ENCODE measurements at regions not wholly inside any gene's neighbourhood (a gene's known extent, or its start where the extent isn't known, plus 50 kb on each side); places are given as distances from the start of the nearest gene placed in this dataset.

DNA sequence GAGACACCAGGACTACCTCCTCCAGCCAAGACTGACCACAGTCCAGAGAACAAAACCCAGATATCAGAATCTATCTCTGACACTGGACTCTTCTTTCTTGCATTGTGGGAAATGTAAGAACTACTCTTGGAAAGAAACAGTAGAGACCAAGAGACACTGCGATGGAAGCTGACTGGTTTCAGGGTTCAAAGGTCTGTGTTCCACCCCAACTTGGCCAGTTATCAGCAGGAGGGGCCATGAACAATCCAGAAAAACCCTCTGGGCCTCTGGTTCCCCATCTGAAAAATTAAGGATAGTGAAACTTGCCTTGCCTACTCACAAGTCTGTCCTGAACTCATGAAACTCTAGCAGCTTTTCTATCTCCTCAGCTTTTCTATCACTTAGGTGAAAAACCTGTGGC is 166.5 kb downstream of the SUCLG1 start:
- DNase-seq (ENCODE audit: extremely low spot score, insufficient read length, low read depth) = no peak
- FAIRE-seq = no peak

- no peak for DNase-seq (ENCODE audit: extremely low spot score, insufficient read length, low read depth)
- no peak for FAIRE-seq
Measured at GRCh38 chr2:84290537-84290936, 168.5 kb downstream of the SUCLG1 start.

DNA sequence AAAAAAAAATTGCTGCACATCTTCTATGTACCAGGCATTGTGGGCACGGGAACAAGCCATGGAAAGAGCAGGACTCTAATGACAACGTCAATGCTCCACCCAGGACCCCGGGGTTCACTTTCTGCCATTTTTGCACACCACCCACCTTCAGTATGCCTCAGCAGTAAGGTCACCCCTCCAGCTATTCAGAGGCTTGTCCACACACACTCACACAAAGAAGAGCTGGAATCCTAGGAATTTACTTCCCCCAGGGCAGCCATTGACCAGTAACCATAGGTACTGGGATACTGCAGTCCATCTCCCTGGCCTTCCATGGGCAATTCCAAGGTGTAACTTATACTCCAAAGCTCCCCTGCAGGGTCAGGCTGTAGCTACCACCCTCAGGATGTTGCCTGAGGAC is 170.8 kb downstream of the SUCLG1 start:
- DNase-seq (ENCODE audit: extremely low spot score, insufficient read length, low read depth) = no peak
- FAIRE-seq = no peak

GRCh38 chr2:84286878-84287277 is 172.2 kb downstream of the SUCLG1 start:
- FAIRE-seq = no peak
- DNase-seq (ENCODE audit: extremely low spot score, insufficient read length, low read depth) = no peak

- DNase-seq (ENCODE audit: extremely low spot score, insufficient read length, low read depth) (no peak), FAIRE-seq (no peak)
Measured at GRCh38 chr2:84285056-84285747, 173.9 kb downstream of the SUCLG1 start.

GRCh38 chr2:84283506-84283905 is 175.6 kb downstream of the SUCLG1 start:
- FAIRE-seq (no peak), DNase-seq (ENCODE audit: extremely low spot score, insufficient read length, low read depth) (no peak)

DNA sequence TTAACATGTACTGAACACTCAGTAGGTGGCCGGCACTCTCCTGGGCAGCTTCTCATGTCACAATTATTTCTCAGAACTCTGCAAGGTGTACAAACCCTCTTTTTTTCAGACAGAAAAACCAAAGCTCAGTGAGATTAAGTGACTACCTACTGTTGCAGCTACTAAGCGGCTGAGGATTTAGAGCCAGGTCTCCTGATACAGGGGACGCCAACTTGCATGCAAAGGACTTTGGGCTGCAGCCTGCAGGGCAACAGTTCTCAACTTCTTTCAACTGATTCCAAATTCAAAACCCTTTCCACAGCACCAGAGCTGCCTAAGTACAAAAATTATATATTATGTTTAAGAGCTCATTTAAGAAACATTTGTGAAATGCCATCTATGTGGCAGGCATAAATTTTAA is 177.6 kb downstream of the SUCLG1 start:
- DNase-seq (ENCODE audit: extremely low spot score, insufficient read length, low read depth) (no peak), FAIRE-seq (no peak)

GRCh38 chr2:84280873-84281272 is 178.2 kb downstream of the SUCLG1 start:
- DNase-seq (ENCODE audit: extremely low spot score, insufficient read length, low read depth) = no peak
- FAIRE-seq = no peak

DNA sequence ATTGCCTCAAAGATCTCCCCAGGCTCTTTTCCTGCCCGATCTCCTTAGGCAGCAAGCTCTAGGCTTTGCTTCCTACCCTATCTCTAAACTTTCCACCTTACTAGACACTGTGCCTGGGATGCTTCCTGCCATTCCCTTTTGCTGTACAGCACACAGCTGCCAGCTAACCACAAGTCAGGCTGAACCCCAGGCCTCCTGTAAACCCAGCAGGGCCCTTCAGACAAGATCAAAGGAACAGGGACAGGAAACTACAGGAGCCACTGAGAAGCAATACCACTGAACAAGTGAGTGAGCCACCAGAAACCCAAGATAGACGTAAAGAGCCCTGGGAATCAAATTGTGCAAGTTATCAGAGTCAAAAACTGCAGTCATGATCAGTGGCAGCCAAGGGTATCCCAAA is 180.7 kb downstream of the SUCLG1 start:
- FAIRE-seq (no peak), DNase-seq (ENCODE audit: extremely low spot score, insufficient read length, low read depth) (no peak)

GRCh38 chr2:84276590-84277255 is 182.4 kb downstream of the SUCLG1 start:
- FAIRE-seq = no peak

DNA sequence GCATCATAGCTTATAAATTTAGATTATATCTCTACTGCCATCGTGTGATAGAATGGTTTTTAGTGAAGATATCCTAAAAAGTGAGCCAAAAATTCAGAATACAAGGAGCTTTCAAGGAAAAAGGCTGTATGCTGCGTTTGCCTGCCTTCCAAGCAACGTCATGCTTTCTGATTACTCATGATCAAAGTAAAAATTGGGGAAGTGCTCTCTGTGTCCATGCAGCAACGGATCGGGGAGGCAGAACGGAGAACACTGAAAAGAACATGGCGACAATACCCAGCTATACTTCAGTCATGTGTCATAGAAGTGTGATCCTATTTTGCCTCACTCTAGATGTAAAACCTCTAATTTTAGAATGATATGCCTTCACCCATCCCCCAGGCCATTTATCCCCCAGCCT is 185.7 kb downstream of the SUCLG1 start:
- no peak for DNase-seq (ENCODE audit: extremely low spot score, insufficient read length, low read depth)
- FAIRE-seq = no peak

More at GRCh38 chr2:84276590-84277255, 182.4 kb downstream of the SUCLG1 start:
- DNase-seq (ENCODE audit: extremely low spot score, insufficient read length, low read depth) = no peak

DNA sequence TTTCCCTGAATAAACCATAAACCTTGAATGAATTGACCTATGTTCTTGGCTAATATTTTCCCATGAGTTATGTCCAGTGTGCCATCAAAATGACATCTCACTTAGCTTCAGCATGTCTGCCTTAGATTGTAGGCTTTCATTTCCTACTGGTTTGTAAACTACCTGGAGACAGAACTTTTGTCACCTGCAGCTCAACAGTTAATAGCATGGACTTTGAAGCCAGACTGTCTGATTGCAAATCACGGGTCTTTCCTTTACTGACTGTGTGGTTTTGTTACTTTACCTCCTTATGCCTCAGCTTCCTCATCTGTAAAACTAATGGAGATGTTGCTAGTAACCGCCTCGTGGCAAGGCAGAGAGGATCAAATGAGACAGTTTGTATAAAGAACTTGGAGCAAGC is 187.1 kb downstream of the SUCLG1 start:
- FAIRE-seq (no peak), DNase-seq (ENCODE audit: extremely low spot score, insufficient read length, low read depth) (no peak)

GRCh38 chr2:84257831-84258230 is 201.2 kb downstream of the SUCLG1 start:
- no peak for DNase-seq (ENCODE audit: extremely low spot score, insufficient read length, low read depth)
- no peak for FAIRE-seq

GRCh38 chr2:84251651-84252302 is 207.3 kb downstream of the SUCLG1 start:
- DNase-seq (ENCODE audit: extremely low spot score, insufficient read length, low read depth) (no peak), FAIRE-seq (no peak)

DNA sequence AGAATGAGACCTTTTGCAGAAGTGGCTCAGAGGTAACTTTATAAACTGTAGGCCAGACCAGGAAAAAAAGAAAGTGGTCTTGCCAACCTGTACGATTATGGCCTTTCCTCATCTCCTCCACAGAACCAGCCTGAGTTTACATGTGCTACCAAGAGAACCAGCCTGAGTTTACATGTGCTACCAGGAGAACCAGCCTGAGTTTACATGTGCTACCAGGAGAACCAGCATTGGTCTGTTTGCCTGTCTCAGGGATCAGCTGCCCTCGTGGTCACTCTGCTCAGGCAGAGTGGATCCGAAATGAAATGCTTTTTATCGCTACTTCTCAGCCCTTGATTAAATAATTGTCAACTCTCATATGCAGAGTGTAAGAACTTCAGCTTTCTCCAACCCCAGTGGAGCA is 209.9 kb downstream of the SUCLG1 start:
- no peak for DNase-seq (ENCODE audit: extremely low spot score, insufficient read length, low read depth)
- FAIRE-seq = no peak

GRCh38 chr2:84247532-84247931 is 211.5 kb downstream of the SUCLG1 start:
- DNase-seq (ENCODE audit: extremely low spot score, insufficient read length, low read depth) = no peak
- FAIRE-seq = no peak

GRCh38 chr2:84243788-84244733 is 215.0 kb downstream of the SUCLG1 start:
- DNase-seq (ENCODE audit: extremely low spot score, insufficient read length, low read depth) (no peak), FAIRE-seq (no peak)

GRCh38 chr2:84238907-84239306 is 220.2 kb downstream of the SUCLG1 start:
- FAIRE-seq = no peak
- DNase-seq (ENCODE audit: extremely low spot score, insufficient read length, low read depth) = no peak

- no peak for DNase-seq (ENCODE audit: extremely low spot score, insufficient read length, low read depth)
- no peak for FAIRE-seq
Measured at GRCh38 chr2:84236288-84236687, 222.8 kb downstream of the SUCLG1 start.

DNA sequence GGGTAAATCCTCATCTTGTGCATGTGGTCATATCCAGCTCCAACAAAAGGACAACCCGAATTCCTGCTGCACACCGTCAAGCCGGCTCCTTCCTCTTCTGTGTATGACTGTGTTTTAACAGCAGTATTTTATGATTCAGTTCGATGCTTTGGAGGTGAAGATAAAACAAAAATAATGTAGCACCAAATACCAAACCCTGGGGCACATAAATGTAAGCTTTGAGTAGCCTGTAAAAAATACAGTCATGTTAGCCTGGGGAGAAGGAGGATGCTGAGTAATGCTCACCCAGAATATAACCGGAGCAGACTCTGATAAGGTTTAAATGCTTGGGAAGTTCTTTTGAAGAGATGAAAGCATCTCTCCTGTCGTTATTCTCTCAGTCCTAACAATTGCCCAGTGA is 225.0 kb downstream of the SUCLG1 start:
- FAIRE-seq = no peak
- no peak for DNase-seq (ENCODE audit: extremely low spot score, insufficient read length, low read depth)

All from GM18507 (cell line).